Fibroblast of upper back skin (primary cell): ENCODE measurements at regions not wholly inside any gene's neighbourhood (a gene's known extent, or its start where the extent isn't known, plus 50 kb on each side); places are given as distances from the start of the nearest gene placed in this dataset.
A peak's percentile ranks its signal among the peaks of the same experiment; 100 is the strongest.

ENCODE experiments used
- DNase-seq: peaks from one replicate; pipeline ENCODE4 v3.0.0-alpha.2; 2013

DNA sequence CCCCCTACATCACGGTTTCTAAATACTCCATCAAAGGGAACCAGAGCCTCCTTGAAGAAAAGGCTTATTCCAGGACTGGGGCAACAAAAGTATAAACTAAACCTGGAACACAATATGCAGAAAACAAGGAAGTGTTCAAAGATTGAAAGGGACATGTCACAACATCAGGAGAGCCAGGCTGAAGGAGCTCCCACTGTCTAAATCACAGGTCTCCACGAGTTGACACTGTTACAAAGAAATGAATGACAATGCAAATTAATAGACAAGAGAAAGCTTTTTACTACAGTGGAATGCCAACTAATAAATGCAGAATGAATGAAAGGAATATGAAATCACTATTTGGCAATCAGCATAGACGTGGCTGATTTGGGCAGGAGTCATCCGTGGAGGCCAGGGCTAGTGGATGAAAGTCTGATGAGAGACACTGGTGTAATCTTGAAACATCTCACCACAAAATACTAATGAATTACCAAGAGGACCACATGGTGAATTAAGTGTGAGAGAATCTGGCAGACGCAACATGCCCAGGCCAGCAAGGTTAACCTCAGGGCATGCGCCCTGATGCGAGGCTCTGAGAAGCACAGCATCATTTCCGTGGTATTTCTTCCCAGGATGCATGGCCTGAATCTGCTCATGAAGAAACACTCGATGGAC is 123.8 kb upstream of the TJP1 start:
- DNase-seq, result peak; percentile 64

GRCh38 chr15:29944925-29945324 is 122.7 kb upstream of the TJP1 start:
- DNase-seq, result no peak

GRCh38 chr15:29942548-29942947 is 120.3 kb upstream of the TJP1 start:
- DNase-seq, result no peak

DNA sequence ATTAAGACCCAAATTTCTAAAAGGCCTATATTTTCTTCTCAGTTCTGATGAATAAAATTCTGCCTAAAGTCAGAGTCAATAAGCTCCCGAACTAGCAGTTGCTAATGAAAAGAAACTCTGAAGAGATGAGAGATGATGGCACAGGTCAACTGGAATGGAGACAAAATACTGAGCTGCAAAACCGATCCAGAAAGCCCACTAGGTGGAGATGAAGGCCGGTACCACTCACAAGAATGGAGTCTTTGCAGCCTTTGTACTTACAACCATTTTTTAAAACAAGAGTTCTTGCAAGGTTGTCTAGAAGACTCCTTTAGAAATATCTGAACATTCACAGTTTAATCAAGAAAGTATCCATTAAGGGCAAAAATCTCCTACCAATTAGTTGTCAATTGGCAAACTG is 119.9 kb upstream of the TJP1 start:
- no peak for DNase-seq

- DNase-seq, result peak; percentile 48
Observed at GRCh38 chr15:29939404-29939803, 117.1 kb upstream of the TJP1 start.

DNA sequence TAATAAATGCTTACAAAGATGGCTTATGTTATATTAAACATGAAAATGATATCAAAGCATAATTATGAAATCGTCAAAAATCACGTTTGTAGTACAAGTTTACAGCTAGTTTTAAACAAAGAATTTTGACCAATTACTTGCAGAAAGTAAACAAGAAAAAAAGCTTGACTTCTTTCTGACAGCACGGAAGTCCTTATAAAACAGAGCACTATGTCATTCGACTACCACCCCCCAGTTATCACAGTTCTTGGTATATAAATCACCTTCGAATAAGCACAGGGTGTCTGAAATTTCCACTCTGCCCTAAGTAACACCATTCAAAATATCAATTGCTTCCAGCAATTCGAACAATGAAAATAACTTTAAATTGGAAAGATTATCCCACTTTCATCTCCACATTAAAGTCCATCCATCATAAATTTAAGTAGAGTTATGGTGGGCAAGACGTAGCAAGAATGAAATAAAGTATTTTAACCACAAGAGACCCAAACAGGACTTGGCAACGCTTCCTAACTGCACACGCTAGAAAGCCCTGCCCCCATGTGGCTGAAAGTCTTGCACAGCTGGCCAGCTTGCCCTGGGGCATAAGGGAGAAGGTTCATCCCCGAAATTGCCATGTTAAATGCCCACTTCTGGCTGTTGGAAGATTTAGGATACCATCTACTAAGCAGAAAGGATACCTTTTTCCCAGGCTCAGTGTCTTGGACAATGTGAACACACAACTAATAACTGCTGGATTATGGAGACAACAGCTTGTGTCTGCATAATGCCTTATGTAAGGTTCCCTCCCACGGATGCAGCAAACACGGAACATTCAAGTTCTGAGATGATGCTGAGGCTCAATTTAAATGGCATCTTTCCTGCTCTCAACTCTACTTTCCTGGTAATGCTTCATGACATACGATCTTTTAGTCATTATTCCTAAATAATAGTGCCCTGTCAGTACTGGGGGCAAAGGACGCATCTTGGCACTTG is 116.4 kb upstream of the TJP1 start:
- peak; percentile 40 for DNase-seq

GRCh38 chr15:29937956-29938355 is 115.7 kb upstream of the TJP1 start:
- peak; percentile 75 for DNase-seq

DNA sequence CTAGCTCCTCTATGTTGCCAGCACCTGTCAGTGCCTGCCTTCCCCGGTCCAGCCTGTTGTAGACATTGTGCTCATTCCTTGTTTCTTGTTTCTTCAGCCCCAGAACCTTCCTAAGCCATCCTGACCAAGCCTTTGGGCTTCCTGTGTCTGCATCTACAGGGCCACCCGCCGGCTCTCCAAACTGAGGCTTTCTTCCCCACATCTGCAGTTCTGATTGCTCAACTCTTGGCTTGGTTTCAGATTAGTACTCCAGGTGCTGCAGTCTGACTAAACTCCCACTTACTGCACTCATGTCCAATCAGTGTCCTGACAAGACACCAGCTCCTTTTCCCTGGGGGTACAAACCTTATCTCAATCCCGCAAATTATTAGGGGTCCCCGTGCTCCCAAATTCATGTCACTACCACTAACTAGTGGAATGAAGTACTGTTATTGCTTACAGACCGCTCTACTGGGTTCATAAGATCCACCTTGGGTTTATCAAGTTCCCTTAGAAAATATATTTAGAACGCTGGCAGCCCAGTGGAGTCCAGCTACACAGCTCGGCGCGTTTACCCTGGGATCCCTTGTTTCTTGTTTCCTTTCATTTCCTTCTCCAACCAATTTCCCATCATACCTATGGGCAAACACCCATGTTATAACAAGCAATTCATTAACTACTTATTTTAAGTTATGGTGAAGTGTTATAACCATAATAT is 114.2 kb upstream of the TJP1 start:
- peak; percentile 37 for DNase-seq

DNA sequence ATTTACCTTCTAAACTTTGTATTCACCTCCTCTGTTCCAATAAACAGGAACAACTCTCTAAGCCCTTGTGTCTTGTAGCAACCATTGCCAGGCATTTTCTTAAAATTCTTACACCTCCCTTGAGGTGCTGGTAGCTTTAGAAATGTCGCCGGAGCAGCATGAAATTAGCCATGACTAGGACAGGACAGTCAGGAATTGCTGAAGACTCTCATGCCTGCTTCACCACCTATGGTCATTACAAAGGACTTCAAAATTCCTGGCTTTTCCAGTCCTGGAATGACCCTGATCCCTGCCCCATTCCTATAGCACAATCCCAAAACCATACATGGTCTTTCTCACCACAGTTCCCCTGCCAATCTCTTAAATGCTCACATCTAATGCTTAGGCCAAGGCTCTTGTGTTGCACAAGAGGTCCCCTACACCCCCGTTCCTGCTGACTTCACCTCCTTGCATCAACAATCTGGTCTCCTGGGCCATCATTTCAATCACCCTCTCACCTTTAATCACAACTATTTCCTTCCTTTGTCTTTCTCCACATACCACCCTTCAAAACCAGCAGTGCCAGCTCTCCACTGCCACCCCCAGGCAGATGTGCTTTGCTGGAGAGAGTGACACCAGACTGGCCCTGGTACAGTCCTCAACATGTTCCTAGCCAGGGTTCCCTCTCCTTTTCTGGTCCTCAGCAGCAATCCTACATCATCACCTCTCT is 113.2 kb upstream of the TJP1 start:
- DNase-seq, result no peak

- peak; percentile 58 for DNase-seq
Observed at GRCh38 chr15:29934251-29934650, 112.0 kb upstream of the TJP1 start.

DNA sequence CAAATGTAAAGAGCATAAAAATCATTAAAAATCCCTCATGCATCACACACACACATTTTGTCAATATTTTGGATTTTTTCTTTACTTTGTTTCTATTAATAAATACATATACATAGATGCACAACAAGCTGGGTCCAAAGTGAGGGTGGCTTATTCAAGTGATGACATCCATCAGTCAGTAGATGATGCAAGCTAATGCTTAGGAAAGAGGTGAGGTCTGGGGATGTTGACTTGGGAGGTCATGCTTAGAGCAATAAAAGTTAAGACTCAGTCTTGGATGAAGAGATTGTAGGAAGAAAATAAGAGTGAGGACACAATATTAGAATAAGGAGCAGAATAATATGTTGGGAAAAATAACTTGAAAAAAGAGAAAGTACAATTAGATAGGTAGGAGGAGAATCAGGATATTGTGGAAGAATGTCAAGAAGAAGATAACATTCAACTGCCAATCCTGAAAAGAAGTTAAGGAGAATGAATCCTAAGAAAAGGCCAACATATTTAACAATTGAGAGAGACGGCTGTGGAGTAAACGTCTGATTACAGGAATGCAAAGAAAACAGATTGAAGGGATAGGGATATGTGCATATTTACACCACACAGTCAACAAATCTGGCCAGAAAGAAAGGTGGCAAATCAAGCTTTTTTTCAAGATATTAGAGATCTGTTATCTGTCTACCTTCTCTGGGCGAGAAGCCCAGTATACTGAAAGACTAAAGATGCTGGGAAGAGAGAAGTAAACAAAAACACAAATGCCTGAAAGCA is 111.0 kb upstream of the TJP1 start:
- DNase-seq, result no peak

DNA sequence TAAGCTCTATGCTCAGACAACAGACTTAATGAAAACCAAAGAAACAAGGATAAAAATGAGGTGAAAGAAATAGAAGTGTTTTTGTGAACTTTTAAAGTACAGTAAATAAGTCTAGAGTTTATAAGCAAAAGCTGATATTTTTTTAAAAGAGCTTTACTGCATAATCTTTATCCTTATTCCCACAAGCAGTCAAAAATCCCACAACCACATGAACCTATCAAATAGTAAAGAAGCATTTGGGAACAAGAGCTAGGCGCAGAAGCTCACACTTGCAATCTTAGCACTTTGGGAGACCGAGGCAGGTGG is 103.8 kb upstream of the TJP1 start:
- no peak for DNase-seq

DNA sequence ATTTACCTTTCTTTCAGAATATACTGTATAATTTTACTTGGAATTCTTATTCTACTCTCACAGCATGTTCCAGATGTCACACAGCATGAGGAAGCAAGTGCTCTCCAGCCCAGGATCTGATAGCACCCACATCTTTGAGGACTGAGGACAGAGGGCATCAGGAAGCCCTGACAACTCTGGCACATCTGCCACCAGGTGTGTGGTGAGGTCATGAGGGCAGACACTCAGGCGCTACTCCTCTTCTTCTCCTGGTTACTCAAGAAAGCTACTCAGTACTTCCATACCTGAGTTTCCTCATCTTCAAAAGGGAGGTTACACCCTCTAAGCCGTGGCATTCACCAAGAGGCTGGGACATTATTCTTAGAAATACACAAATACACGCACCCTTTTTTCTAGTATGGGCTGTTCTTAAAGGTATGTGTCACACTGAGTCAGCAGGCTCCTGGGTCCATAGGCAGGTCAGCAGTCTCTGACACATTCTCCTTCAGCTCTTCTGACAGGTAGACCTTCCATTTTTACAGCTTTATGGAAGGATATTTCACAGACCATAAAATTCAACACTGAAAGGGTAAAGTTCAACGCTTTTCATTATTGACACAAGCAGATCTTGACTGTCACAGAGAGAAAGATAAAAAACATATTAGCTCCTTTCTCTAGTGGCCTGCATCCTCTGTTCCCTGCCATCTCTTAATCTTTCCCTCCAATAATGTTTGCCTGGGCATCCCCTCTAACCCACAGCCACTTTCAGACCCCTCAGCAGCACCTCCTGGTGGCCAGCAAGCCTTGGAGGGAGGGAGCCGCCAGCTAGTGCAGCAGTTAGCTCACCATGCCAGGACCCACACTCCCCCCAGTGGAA is 103.2 kb upstream of the TJP1 start:
- DNase-seq, result peak; percentile 76

- peak; percentile 91 for DNase-seq
Observed at GRCh38 chr15:29924750-29925149, 102.5 kb upstream of the TJP1 start.

DNA sequence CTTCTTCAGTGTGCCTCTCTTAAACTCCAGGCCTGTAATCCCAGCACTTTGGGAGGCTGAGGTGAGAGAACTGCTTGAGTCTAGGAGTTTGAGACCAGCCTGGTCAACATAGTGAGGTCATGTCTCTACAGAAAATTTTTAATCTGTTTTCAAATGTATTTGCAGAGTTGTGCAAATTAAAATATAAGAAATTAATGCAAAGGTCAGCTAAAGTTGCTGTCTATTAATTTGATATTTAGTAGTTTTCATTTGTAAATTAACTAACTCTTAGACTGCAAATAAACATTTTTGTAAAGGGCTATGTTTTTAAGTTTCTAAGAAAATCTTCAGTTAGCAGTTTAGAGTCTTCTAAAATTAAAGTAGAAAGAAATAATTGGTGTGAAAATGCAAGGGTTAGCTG is 99.9 kb upstream of the TJP1 start:
- no peak for DNase-seq

- no peak for DNase-seq
Observed at GRCh38 chr15:29921130-29921601, 98.9 kb upstream of the TJP1 start.

DNA sequence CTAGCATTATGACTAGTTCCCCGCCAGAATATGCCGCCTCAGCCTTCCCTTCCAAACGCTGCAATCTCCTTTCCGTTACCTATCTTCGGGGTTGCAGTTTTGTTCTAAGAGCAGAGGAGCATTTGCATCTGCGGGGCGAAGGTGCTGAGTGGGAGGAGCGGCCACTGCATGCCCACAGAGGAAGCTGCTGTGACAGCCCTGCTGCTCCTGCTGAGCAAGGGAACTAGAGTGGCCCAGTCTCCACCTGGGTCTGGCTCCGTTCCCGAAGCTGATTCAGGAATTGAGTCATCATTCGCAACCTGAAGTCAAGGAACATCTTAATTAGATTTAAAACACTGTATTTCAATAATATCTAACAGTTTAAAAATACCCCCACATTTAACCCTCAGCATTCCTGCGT is 98.2 kb upstream of the TJP1 start:
- no peak for DNase-seq

- no peak for DNase-seq
Observed at GRCh38 chr15:29919380-29919881, 97.2 kb upstream of the TJP1 start.

GRCh38 chr15:29917600-29918597 is 95.6 kb upstream of the TJP1 start:
- DNase-seq, result no peak

DNA sequence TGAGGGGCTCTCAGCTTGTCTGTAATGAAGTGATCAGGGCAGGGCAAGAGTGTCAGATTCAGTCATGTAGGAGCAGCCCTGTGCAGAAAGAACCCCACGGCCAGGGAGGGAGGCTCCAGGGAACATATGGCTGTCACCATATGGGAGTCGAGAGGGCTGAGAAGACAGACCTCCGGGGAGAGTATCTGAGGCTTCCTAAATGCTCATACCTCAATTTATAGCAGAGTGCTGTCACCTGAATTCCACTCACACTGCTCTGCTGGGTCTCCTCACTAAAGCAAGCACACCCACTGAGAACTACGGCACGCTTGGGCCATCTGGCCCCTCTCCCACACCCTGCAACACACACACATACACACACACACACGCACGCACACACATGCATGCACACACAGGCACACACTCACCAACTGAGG is 92.3 kb upstream of the TJP1 start:
- no peak for DNase-seq
